Kidney (tissue), 13 donors: ENCODE measurements at regions not wholly inside any gene's neighbourhood (a gene's known extent, or its start where the extent isn't known, plus 50 kb on each side); places are given as distances from the start of the nearest gene placed in this dataset.

ENCODE experiments used
- DNase-seq, 5 donors: peaks; one replicate each; pipeline ENCODE4 v3.0.0-alpha.2; 2013 to 2020
- FAIRE-seq: peaks from 2 replicates; lab custom pipeline; 2012; peaks lifted over from hg19 to GRCh38; lab: Jason Lieb, UNC
- H3K27ac ChIP-seq, 2 donors: one replicate each; pipeline ENCODE4 v1.7.0; 2013; ENCODE audit warnings: low read depth in 2 of 2, low read length in 2 of 2, inconsistent platforms in 1 of 2
- H3K27me3 ChIP-seq: one replicate; pipeline ENCODE4 v1.7.1; 2013; ENCODE audit warnings: low read length, inconsistent platforms; ENCODE audit not compliant: control insufficient read depth, insufficient read depth
- H3K36me3 ChIP-seq, 3 donors: one replicate each; pipeline versions ENCODE4 v1.7.0 to v1.7.1; 2013; ENCODE audit warnings: low read length in 3 of 3, control low read depth in 1 of 3, inconsistent platforms in 1 of 3; ENCODE audit not compliant: insufficient read depth in 3 of 3, control insufficient read depth in 2 of 3
- H3K4me1 ChIP-seq, 3 donors: one replicate each; pipeline versions ENCODE4 v1.7.0 to v1.7.1; 2013; ENCODE audit warnings: low read length in 3 of 3, inconsistent platforms in 1 of 3, low read depth in 1 of 3; ENCODE audit not compliant: control insufficient read depth in 2 of 3, insufficient read depth in 2 of 3
- H3K4me3 ChIP-seq, 3 donors: one replicate each; pipeline versions ENCODE4 v1.7.0 to v1.8.1; 2013; ENCODE audit warnings: low read length in 3 of 3, control low read depth in 1 of 3, inconsistent platforms in 1 of 3
- H3K9ac ChIP-seq, 3 donors: one replicate each; pipeline versions ENCODE4 v1.7.0 to v1.7.1; 2013; ENCODE audit warnings: low read length in 3 of 3, control low read depth in 1 of 3, inconsistent platforms in 1 of 3
- H3K9me3 ChIP-seq, 3 donors: one replicate each; pipeline versions ENCODE4 v1.7.0 to v1.7.1; 2013; ENCODE audit warnings: low read length in 3 of 3, control low read depth in 1 of 3, inconsistent platforms in 1 of 3; ENCODE audit not compliant: control insufficient read depth in 2 of 3, insufficient read depth in 1 of 3
- intact Hi-C: fragments of 100-400 bp; cut with DNase I; formaldehyde crosslinking; loops from one replicate; pipeline ENCODE4 v1.11.1; 2022
- TF ChIP-seq, protein P1 (sequence below): IDR thresholded peaks from 3 replicates; pipeline ENCODE4 v1.5.1; 2012; ENCODE audit warnings: mild to moderate bottlenecking, moderate library complexity, borderline replicate concordance; ENCODE audit not compliant: insufficient read depth; ENCODE audit errors: extremely low read depth
- donor health status: control.
- donor health status: control.
- donor health status: control.
- donor health status: control.
- donor health status: control.
- donor health status: DM: yes; HTN: yes; CAD: no.
- donor health status: Normal renal cell carcinoma (clear cell type).

DNA sequence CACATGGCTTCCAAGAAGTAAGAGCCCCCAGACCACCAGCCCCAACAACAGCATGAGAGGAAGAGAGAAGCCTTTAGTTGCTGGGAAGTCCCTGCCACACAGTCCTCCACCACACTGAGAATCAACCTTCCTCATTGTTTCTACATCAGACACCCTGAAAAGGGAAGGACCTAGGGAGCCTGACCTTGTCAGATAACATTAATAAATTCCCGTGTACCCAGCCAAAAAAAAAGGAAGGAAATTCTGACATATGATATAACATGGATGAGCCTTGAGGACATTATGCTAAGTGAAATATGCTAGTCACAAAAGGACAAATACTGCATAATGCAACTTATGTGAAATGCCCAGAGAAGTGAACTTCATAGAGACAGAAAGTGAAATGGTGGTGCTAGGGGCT lies 65.6 kb upstream of the ARHGAP29 start:
- Histone ChIP-seq H3K27me3 (no peaks in the 10 kb centered on the region), H3K4me3 (no peak overlapping the region), H3K9ac (no peak overlapping the region), H3K27ac (no peak overlapping the region), H3K36me3 (no peaks in the 10 kb centered on the region), H3K9me3 (no peaks in the 10 kb centered on the region), H3K4me1 (peaks cover 0 to 27% (median 23%) of the 10 kb centered on the region in 3 donors)
- FAIRE-seq (no peak), DNase-seq (no peak)
- TF ChIP-seq, protein P1, sequence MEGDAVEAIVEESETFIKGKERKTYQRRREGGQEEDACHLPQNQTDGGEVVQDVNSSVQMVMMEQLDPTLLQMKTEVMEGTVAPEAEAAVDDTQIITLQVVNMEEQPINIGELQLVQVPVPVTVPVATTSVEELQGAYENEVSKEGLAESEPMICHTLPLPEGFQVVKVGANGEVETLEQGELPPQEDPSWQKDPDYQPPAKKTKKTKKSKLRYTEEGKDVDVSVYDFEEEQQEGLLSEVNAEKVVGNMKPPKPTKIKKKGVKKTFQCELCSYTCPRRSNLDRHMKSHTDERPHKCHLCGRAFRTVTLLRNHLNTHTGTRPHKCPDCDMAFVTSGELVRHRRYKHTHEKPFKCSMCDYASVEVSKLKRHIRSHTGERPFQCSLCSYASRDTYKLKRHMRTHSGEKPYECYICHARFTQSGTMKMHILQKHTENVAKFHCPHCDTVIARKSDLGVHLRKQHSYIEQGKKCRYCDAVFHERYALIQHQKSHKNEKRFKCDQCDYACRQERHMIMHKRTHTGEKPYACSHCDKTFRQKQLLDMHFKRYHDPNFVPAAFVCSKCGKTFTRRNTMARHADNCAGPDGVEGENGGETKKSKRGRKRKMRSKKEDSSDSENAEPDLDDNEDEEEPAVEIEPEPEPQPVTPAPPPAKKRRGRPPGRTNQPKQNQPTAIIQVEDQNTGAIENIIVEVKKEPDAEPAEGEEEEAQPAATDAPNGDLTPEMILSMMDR, result no peak
- intact Hi-C loops, result no loop called here

- Histone ChIP-seq H3K36me3 (no peaks in the 10 kb centered on the region), H3K9ac (no peak overlapping the region), H3K27ac (peak overlapping the region in 1 of 2 donors; percentile 14), H3K4me3 (no peak overlapping the region), H3K4me1 (peaks cover 0 to 27% (median 23%) of the 10 kb centered on the region in 3 donors), H3K9me3 (no peaks in the 10 kb centered on the region), H3K27me3 (no peaks in the 10 kb centered on the region)
- DNase-seq (no peak), FAIRE-seq (no peak)
- TF ChIP-seq, protein P1, result no peak
- intact Hi-C loops, result no loop called here
These were observed 65.1 kb upstream of the ARHGAP29 start for GRCh38 chr1:94302497-94302896.

- Histone ChIP-seq H3K9me3 (no peaks in the 10 kb centered on the region), H3K9ac (no peak overlapping the region), H3K27ac (peak overlapping the region; percentile 35 to 45), H3K4me1 (peaks cover 0 to 27% (median 23%) of the 10 kb centered on the region in 3 donors), H3K27me3 (no peaks in the 10 kb centered on the region), H3K4me3 (no peak overlapping the region), H3K36me3 (no peaks in the 10 kb centered on the region)
- DNase-seq, result no peak
- intact Hi-C loops, result no loop called here
- FAIRE-seq, result no peak
- TF ChIP-seq, protein P1, result no peak
These were observed 63.8 kb upstream of the ARHGAP29 start for GRCh38 chr1:94301186-94301585.

DNA sequence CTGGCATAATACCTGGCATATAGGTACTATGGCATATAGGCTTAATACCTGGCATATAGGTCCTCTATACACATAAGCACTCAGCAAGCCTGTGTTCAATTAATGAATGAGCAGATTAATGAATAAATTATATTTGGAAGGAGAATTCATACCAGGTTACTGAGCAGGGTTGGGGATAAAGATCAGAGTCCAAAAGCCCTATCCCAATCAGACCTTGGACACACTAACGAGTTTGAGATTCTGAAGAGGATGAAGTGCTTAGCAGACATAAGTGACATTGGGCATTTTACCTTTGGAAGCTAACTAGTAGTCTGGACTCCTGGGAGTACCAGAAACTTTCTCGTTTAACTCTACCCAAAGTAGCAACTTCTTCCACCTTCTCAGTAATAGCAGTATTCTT lies 63.3 kb upstream of the ARHGAP29 start:
- H3K4me3 ChIP-seq, result no peak overlapping the region
- no peaks in the 10 kb centered on the region for H3K36me3 ChIP-seq
- no peaks in the 10 kb centered on the region for H3K9me3 ChIP-seq
- H3K27me3 ChIP-seq, result no peaks in the 10 kb centered on the region
- DNase-seq (no peak), FAIRE-seq (no peak)
- TF ChIP-seq, protein P1, result no peak
- peak overlapping the region; percentile 83 to 84 for H3K27ac ChIP-seq
- no peak overlapping the region for H3K9ac ChIP-seq
- intact Hi-C loops, result no loop called here
- peaks cover 0 to 24% (median 23%) of the 10 kb centered on the region in 3 donors for H3K4me1 ChIP-seq
